ENCODE measurements at regions not wholly inside any gene's neighbourhood (a gene's known extent, or its start where the extent isn't known, plus 50 kb on each side); places are given as distances from the start of the nearest gene placed in this dataset.

GRCh38 chr1:213737398-213738035 lies 250.3 kb upstream of the PROX1 start:
- Mint-ChIP-seq H3K27me3 (no peaks in the 10 kb centered on the region), H3K27ac (no peak overlapping the region), H3K9me3 (ENCODE audit: insufficient read depth) (no peaks in the 10 kb centered on the region), H3K4me3 (no peak overlapping the region), H3K4me1 (no peaks in the 10 kb centered on the region)
- no peak overlapping the region for H3K27ac ChIP-seq (ENCODE audit: low read length in 2 of 2)
- ATAC-seq (ENCODE audit: low read depth) = no peak
- H2AFZ ChIP-seq (ENCODE audit: insufficient read depth, low read depth, low read length, poor library complexity, severe bottlenecking) = no peak overlapping the region
- no peak for TF ChIP-seq EZH2 (IDR thresholded peaks at IDR 0.05; ENCODE audit: borderline replicate concordance, insufficient read depth, low read depth, low read length, poor library complexity, severe bottlenecking)
- TF ChIP-seq, protein P1, sequence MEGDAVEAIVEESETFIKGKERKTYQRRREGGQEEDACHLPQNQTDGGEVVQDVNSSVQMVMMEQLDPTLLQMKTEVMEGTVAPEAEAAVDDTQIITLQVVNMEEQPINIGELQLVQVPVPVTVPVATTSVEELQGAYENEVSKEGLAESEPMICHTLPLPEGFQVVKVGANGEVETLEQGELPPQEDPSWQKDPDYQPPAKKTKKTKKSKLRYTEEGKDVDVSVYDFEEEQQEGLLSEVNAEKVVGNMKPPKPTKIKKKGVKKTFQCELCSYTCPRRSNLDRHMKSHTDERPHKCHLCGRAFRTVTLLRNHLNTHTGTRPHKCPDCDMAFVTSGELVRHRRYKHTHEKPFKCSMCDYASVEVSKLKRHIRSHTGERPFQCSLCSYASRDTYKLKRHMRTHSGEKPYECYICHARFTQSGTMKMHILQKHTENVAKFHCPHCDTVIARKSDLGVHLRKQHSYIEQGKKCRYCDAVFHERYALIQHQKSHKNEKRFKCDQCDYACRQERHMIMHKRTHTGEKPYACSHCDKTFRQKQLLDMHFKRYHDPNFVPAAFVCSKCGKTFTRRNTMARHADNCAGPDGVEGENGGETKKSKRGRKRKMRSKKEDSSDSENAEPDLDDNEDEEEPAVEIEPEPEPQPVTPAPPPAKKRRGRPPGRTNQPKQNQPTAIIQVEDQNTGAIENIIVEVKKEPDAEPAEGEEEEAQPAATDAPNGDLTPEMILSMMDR (IDR thresholded peaks at IDR 0.05) = no peak
- no peak overlapping the region for H3K4me2 ChIP-seq (replicated peaks; ENCODE audit: low read depth, low read length, poor library complexity, severe bottlenecking)
- H3K27me3 ChIP-seq (replicated peaks in 1 of 4; ENCODE audit: control extremely low read depth in 1 of 4, control insufficient read depth in 3 of 4, insufficient read depth in 4 of 4, low read length in 3 of 4) = no peaks in the 10 kb centered on the region
- ChIA-PET POLR2A (no interaction called here), CTCF (no interaction called here)
- no peak overlapping the region for H3K4me3 ChIP-seq (ENCODE audit: control extremely low read depth in 1 of 5, extremely low read depth in 1 of 5, insufficient read depth in 1 of 5, low read depth in 2 of 5, low read length in 4 of 5)
- H3K79me2 ChIP-seq (ENCODE audit: control insufficient read depth, insufficient read depth, low read length) = no peaks in the 10 kb centered on the region
- intact Hi-C loops (cut with micrococcal nuclease) = no loop called here
- H3K4me1 ChIP-seq (ENCODE audit: control insufficient read depth in 2 of 2, insufficient read depth in 2 of 2, low read length in 2 of 2) = no peaks in the 10 kb centered on the region
- no peak for DNase-seq
- peaks cover 0 to 1% (median 0%) of the 10 kb centered on the region in 3 donors for H3K9me3 ChIP-seq (ENCODE audit: control extremely low read depth in 1 of 3, control insufficient read depth in 2 of 3, insufficient read depth in 1 of 3, low read length in 2 of 3)
- H3K36me3 ChIP-seq (replicated peaks in 1 of 2; ENCODE audit: control extremely low read depth in 1 of 2, control insufficient read depth in 1 of 2, extremely low read depth in 1 of 2, insufficient read depth in 2 of 2, low read length in 1 of 2) = no peaks in the 10 kb centered on the region
- WGBS (ENCODE audit: insufficient coverage) = no CpG with 5 or more reads among the region's 2 CpGs
- no peak overlapping the region for H3K9ac ChIP-seq (ENCODE audit: low read length)
- H4K20me1 ChIP-seq (ENCODE audit: control insufficient read depth, insufficient read depth, low read length, poor library complexity, severe bottlenecking) = no peaks in the 10 kb centered on the region

DNA sequence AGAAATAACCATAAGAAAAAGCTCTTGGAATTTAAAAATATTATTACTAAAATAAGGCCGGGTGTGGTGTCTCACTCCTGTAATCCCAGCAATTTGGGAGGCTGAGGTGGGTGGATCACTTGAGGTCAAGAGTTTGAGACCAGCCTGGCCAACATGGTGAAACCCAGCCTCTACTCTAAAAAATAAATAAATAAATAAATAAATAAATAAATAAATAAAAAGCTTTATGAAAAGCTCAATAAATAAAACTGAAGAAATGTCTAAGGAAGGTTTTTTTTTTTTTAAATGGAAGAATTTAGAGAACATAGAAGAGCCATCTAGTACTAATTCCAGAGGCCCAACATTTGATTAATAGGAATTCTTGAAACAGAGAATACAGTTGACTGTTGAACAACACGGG lies 249.1 kb upstream of the PROX1 start:
- no peak overlapping the region for H3K4me2 ChIP-seq (replicated peaks; ENCODE audit: low read depth, low read length, poor library complexity, severe bottlenecking)
- Mint-ChIP-seq H3K27me3 (no peaks in the 10 kb centered on the region), H3K4me1 (no peaks in the 10 kb centered on the region), H3K4me3 (no peak overlapping the region), H3K27ac (no peak overlapping the region), H3K9me3 (ENCODE audit: insufficient read depth) (no peaks in the 10 kb centered on the region)
- WGBS (ENCODE audit: insufficient coverage) = no CpG with 5 or more reads among the region's 2 CpGs
- POLR2A ChIA-PET = no interaction called here
- no peaks in the 10 kb centered on the region for H4K20me1 ChIP-seq (ENCODE audit: control insufficient read depth, insufficient read depth, low read length, poor library complexity, severe bottlenecking)
- H2AFZ ChIP-seq (ENCODE audit: insufficient read depth, low read depth, low read length, poor library complexity, severe bottlenecking) = no peak overlapping the region
- no peak overlapping the region for H3K4me3 ChIP-seq (ENCODE audit: control extremely low read depth in 1 of 5, extremely low read depth in 1 of 5, insufficient read depth in 1 of 5, low read depth in 2 of 5, low read length in 4 of 5)
- CTCF ChIA-PET = no interaction called here
- peaks cover 0 to 3% (median 0%) of the 10 kb centered on the region in 3 donors for H3K9me3 ChIP-seq (ENCODE audit: control extremely low read depth in 1 of 3, control insufficient read depth in 2 of 3, insufficient read depth in 1 of 3, low read length in 2 of 3)
- intact Hi-C loops (cut with micrococcal nuclease) = no loop called here
- no peaks in the 10 kb centered on the region for H3K27me3 ChIP-seq (replicated peaks in 1 of 4; ENCODE audit: control extremely low read depth in 1 of 4, control insufficient read depth in 3 of 4, insufficient read depth in 4 of 4, low read length in 3 of 4)
- no peak overlapping the region for H3K9ac ChIP-seq (ENCODE audit: low read length)
- H3K79me2 ChIP-seq (ENCODE audit: control insufficient read depth, insufficient read depth, low read length) = no peaks in the 10 kb centered on the region
- H3K36me3 ChIP-seq (replicated peaks in 1 of 2; ENCODE audit: control extremely low read depth in 1 of 2, control insufficient read depth in 1 of 2, extremely low read depth in 1 of 2, insufficient read depth in 2 of 2, low read length in 1 of 2) = no peaks in the 10 kb centered on the region
- ATAC-seq (ENCODE audit: low read depth) (no peak), DNase-seq (no peak)
- no peaks in the 10 kb centered on the region for H3K4me1 ChIP-seq (ENCODE audit: control insufficient read depth in 2 of 2, insufficient read depth in 2 of 2, low read length in 2 of 2)
- H3K27ac ChIP-seq (ENCODE audit: low read length in 2 of 2) = no peak overlapping the region
- TF ChIP-seq EZH2 (IDR thresholded peaks at IDR 0.05; ENCODE audit: borderline replicate concordance, insufficient read depth, low read depth, low read length, poor library complexity, severe bottlenecking) = no peak
- TF ChIP-seq, protein P1 (IDR thresholded peaks at IDR 0.05) = no peak

Measured in B cell (primary cell).